Stimulated activated CD8-positive, alpha-beta memory T cell treated with anti-CD3 and anti-CD28 coated beads, Interleukin-4, amount 100 ng/mL, for 48 hours (primary cell): ENCODE measurements at regions not wholly inside any gene's neighbourhood (a gene's known extent, or its start where the extent isn't known, plus 50 kb on each side); places are given as distances from the start of the nearest gene placed in this dataset.

ENCODE experiments used
- DNase-seq: peaks from one replicate; pipeline ENCODE4 v3.0.0-alpha.2; 2020

DNA sequence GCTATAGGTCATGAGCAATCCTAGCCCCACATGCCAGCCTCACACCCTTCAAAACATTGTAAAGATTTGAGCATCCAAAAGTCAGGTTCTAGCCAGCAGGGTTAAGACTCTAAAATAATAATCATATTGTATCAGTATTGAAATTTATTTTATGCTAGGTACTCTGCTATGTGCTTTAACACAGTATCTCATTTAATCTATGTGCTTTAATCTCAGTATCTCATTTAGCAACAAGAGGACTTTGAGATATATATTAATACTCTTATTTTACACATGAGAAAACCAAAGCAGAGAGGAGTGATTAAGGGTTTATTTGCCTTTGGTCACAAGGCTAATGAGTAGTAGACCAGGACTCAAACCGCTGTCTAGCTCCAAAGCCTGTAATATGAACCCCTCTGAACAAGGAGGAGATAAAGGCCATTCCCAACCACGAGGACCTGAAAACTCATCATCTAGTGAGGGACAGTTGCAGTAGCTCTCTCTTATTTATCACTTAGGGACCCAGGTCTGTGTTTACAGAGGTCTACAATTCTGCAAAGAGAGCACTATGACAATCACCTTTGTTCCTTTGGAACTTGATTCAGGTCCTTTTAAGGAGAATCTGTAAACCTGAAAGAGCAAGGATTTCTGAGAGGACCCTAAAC, 116.5 kb upstream of the SERTAD2 start:
- no peak for DNase-seq

DNA sequence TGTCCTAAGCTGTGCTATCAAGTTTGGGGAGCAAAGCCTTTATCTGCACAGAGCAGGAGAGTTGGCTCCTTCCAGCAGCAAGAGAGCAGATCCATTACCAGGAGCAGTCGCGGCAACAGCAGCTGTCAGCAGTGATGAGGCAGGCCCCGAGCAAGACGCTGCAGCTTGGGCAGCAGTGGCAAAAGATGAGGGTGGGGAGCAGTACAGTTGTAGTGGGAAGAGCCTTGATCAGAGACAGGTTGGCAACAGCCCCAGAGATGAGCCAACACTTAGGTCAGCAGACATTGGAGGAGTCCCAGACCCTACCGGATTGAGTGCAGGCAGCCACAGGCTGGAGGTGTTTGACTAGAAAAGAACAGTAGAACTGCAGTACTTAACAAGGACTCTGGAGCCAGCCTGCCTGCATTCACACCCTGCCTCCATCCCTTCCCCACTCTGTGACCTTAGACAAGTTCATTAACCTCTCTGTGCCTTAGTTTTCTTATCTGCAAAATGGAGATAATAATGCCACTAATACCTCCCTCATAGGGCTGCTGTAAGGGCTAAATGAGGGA, 117.1 kb upstream of the SERTAD2 start:
- DNase-seq: no peak

DNA sequence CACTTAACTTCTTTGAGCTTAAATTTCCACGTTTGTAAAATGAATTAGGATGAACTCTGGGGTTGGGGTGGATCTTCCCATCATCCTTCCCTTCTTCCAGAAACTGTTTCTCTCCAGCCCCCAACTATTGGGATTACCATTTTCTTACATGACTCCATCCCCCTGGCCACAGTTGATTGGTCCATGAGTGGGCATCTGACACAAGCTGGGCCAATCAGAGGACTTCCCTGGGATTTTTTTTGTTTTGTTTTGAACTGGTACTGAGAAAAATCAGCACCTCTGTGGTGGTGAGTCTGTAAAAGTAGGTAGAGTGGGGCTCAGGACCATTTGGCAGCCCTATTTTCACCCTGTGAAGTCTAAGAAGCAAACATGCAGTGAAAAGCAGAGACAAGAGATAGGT, 118.0 kb upstream of the SERTAD2 start:
- DNase-seq: no peak

- DNase-seq: no peak
Observed at GRCh38 chr2:64773461-64774118, 119.9 kb upstream of the SERTAD2 start.

- no peak for DNase-seq
Observed at GRCh38 chr2:64777841-64778240, 124.1 kb upstream of the SERTAD2 start.

DNA sequence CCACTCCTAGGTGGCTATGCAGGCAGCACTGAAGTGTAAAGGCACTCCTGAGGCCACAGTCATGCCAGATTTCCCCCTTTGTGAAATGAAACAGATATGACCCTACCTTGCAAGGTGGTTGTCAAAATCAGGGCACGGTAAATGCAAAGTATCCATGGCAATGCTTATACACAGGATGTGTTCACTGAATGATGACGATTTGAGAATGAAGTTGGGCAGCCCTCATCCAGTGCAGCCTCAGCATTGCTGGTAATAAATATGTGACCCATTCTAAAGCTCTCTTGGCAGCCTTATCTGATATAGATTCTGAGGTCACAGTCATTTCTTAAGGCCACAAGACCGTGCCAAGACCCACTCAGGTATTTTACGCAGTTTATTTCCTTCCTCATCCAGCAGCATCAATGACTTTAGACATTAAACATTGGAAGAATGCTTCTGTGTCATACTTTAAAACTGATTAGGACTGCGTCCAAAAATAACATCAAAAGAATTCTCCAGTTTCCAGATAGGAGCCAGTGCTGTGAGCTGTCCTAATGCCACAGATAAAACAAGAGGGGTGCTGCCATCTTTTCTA, 125.5 kb upstream of the SERTAD2 start:
- no peak for DNase-seq

- no peak for DNase-seq
Observed at GRCh38 chr2:64780041-64780440, 126.3 kb upstream of the SERTAD2 start.

- DNase-seq: no peak
Observed at GRCh38 chr2:64781711-64782390, 128.1 kb upstream of the SERTAD2 start.

- DNase-seq: no peak
Observed at GRCh38 chr2:64784168-64785061, 130.7 kb upstream of the SERTAD2 start.

DNA sequence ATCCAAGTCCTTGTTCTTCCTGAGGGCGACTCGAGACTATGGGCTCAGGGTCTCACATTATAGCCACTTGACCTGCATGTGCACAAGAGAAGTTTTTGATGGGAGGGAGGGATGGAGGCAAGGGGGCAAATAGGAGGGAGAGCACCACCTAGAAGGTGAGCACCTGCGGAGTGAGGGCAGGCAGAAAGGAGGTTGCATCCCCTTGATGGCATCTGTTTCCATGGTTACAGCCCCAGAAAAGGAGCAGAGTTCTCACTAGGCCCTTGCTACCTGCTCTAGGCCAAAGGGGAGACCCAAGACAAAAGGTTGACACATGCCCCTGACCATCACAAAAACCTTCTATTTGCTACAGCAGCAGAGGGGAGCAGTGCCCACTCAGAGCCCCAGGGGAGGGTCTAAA, 131.5 kb upstream of the SERTAD2 start:
- DNase-seq: no peak

DNA sequence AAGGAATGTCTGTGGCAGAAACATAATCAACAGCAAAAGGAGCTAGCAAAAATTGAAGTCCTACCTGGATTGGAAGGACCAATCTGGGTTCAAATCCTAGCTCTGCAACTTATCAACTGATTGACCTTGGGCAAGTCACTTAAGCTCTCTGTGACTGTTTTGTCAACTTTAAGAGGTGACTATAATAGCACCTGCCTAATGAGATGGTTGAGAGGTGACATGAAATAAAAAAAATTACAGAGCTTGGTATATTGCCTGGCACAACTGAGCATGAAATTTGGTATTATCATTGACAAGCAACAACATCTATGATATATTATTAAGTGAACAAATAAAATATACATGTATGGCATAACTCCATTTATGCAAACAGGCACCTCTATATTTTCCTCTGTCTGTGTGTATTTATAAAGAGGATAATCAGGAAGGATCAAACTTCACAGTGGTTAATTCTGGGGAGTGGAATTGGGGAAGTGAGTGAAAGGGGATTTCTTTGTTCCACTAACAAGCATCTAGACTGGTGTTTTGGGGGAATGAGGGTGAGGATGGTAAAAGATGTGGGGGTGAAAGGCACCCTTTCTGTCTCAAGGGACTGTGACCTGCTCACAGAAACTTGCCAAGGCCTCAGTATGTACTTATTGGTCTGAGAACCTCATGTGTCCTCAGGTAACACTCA, 132.8 kb upstream of the SERTAD2 start:
- DNase-seq: no peak

DNA sequence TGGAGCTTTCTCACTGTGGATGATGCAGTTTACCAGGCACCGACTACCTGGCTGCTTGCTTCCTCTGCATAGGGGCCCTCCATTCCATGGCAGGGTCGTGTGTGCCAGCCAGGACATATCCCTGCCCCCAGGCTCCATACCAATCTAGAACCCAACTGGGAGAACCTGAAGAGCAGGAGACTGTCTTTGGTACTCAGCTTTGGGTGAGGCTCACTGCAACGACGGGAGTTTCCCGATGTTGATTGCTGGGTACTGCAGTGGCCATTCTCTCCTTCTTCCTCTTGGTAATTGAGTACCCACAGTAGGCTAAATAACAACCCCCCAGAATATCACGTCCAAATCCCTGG, 133.3 kb upstream of the SERTAD2 start:
- no peak for DNase-seq

- no peak for DNase-seq
Observed at GRCh38 chr2:64787698-64788097, 134.0 kb upstream of the SERTAD2 start.

- DNase-seq: no peak
Observed at GRCh38 chr2:64789466-64790320, 136.0 kb upstream of the SERTAD2 start.

- no peak for DNase-seq
Observed at GRCh38 chr2:64792300-64792699, 138.6 kb upstream of the SERTAD2 start.

DNA sequence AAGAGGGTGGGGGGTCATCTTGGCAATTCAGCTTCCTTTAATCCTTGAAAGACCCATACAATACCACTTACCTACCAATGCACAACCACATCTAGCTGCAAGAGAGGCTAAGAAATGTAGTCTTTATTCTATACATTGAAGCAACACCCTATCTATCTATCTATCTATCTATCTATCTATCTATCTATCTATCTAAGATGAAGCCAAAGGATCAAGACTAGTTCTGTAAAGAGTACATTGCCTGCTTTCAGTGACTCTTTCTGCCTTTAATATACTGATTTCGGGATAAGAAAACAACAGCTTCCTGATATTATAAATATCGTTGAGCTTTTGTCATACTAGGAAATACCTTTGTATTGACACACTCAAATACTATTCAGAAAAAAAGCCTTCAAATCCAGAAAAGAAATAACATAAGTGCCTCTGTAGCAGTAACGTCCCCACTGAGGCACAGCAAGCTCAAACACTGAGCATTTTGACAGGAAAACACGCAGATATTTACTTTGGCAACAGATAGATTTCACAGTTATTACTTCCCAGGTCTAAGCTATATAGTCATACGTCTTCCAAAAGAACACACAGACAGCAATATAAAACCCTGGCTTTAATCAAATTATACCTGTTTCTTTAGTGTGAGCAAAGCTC, 139.4 kb upstream of the SERTAD2 start:
- no peak for DNase-seq

- DNase-seq: no peak
Observed at GRCh38 chr2:64793701-64794100, 140.0 kb upstream of the SERTAD2 start.

GRCh38 chr2:64794426-64794995, 140.8 kb upstream of the SERTAD2 start:
- DNase-seq: no peak

GRCh38 chr2:64795024-64795592, 141.4 kb upstream of the SERTAD2 start:
- no peak for DNase-seq

- DNase-seq: no peak
Observed at GRCh38 chr2:64796926-64797325, 143.2 kb upstream of the SERTAD2 start.
